ENCODE measurements at regions not wholly inside any gene's neighbourhood (a gene's known extent, or its start where the extent isn't known, plus 50 kb on each side); places are given as distances from the start of the nearest gene placed in this dataset.

DNA sequence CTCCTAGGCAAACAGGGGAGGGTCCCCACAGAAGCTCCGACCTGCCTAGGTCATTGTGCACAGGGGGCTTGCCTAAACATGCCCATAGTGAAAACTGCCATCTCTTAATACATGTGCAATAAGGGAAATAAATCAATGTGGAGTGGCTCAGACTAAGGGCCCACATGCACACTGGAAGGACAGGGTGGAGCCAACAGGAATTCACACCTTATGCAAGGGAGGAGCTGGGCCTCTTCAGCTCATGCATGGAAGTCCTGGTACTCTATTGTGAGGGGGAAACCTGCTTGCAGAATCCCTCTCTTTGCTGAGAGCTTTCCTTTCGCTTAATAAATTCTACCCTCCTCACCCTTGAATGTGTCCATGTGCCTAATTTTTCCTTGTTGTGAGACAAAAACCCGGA lies 815.8 kb downstream of the EFNA5 start:
- BruUV-seq (replicated peaks), result no TSS peak
- H4K91ac ChIP-seq (ENCODE audit: insufficient read depth, low read depth, low read length), result no peak overlapping the region
- DNase-seq (no peak), ATAC-seq (ENCODE audit: low read depth) (no peak)
- no CpG with 5 or more reads among the region's 3 CpGs for WGBS, 2 experiments (ENCODE audit: extremely low coverage in 2 of 2, insufficient read length in 1 of 2)
- no peak overlapping the region for H3K4ac ChIP-seq (ENCODE audit: low read depth, low read length)
- H2AK5ac ChIP-seq (ENCODE audit: low read depth, low read length), result no peak overlapping the region
- H3K9me3 ChIP-seq (ENCODE audit: control insufficient read depth, insufficient read depth, low read length), result no peaks in the 10 kb centered on the region
- H3K36me3 ChIP-seq (ENCODE audit: control insufficient read depth, insufficient read depth, low read length), result no peaks in the 10 kb centered on the region
- TF ChIP-seq SMC3 (IDR thresholded peaks at IDR 0.05; ENCODE audit: low read depth, low read length) (no peak), MAZ (IDR thresholded peaks at IDR 0.05; ENCODE audit: borderline replicate concordance, low read depth, low read length) (no peak), NFE2L2 (IDR thresholded peaks at IDR 0.05; ENCODE audit: low read depth, low read length) (no peak), RAD21 (IDR thresholded peaks at IDR 0.05; ENCODE audit: low read length) (no peak), RFX5 (IDR thresholded peaks at IDR 0.05; ENCODE audit: low read depth, low read length) (no peak), CEBPB (IDR thresholded peaks at IDR 0.05; ENCODE audit: low read depth, low read length) (no peak), CHD1 (IDR thresholded peaks at IDR 0.05; ENCODE audit: low read depth, low read length) (no peak), MAFK (IDR thresholded peaks at IDR 0.05; ENCODE audit: low read depth, low read length) (no peak), BHLHE40 (IDR thresholded peaks at IDR 0.05; ENCODE audit: low read depth, low read length) (no peak), MXI1 (IDR thresholded peaks at IDR 0.05; ENCODE audit: borderline replicate concordance, low read depth, low read length) (no peak), RCOR1 (IDR thresholded peaks at IDR 0.05; ENCODE audit: insufficient replicate concordance, low read length) (no peak), FOS (IDR thresholded peaks at IDR 0.05; ENCODE audit: low read depth, low read length) (no peak), POLR2A (IDR thresholded peaks at IDR 0.05; ENCODE audit: low read depth, low read length) (no peak)
- TF ChIP-seq, protein P1, sequence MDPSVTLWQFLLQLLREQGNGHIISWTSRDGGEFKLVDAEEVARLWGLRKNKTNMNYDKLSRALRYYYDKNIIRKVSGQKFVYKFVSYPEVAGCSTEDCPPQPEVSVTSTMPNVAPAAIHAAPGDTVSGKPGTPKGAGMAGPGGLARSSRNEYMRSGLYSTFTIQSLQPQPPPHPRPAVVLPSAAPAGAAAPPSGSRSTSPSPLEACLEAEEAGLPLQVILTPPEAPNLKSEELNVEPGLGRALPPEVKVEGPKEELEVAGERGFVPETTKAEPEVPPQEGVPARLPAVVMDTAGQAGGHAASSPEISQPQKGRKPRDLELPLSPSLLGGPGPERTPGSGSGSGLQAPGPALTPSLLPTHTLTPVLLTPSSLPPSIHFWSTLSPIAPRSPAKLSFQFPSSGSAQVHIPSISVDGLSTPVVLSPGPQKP (IDR thresholded peaks at IDR 0.05; ENCODE audit: borderline replicate concordance, low read depth, low read length), result no peak
- TF ChIP-seq, protein P2, sequence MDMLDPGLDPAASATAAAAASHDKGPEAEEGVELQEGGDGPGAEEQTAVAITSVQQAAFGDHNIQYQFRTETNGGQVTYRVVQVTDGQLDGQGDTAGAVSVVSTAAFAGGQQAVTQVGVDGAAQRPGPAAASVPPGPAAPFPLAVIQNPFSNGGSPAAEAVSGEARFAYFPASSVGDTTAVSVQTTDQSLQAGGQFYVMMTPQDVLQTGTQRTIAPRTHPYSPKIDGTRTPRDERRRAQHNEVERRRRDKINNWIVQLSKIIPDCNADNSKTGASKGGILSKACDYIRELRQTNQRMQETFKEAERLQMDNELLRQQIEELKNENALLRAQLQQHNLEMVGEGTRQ (IDR thresholded peaks at IDR 0.05; ENCODE audit: low read depth, low read length), result no peak
- TF ChIP-seq, protein P3, sequence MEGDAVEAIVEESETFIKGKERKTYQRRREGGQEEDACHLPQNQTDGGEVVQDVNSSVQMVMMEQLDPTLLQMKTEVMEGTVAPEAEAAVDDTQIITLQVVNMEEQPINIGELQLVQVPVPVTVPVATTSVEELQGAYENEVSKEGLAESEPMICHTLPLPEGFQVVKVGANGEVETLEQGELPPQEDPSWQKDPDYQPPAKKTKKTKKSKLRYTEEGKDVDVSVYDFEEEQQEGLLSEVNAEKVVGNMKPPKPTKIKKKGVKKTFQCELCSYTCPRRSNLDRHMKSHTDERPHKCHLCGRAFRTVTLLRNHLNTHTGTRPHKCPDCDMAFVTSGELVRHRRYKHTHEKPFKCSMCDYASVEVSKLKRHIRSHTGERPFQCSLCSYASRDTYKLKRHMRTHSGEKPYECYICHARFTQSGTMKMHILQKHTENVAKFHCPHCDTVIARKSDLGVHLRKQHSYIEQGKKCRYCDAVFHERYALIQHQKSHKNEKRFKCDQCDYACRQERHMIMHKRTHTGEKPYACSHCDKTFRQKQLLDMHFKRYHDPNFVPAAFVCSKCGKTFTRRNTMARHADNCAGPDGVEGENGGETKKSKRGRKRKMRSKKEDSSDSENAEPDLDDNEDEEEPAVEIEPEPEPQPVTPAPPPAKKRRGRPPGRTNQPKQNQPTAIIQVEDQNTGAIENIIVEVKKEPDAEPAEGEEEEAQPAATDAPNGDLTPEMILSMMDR (conservative IDR thresholded peaks at IDR 0.05; ENCODE audit: low read depth, low read length), result no peak
- H4K8ac ChIP-seq (ENCODE audit: low read depth in 2 of 2, low read length in 2 of 2), result no peak overlapping the region
- no peak overlapping the region for H2AFZ ChIP-seq (replicated peaks; ENCODE audit: low read length, poor library complexity)
- no peak overlapping the region for H3K14ac ChIP-seq (replicated peaks; ENCODE audit: low read depth, low read length)
- no peak overlapping the region for H2BK120ac ChIP-seq (ENCODE audit: low read depth, low read length)
- H3K4me2 ChIP-seq (ENCODE audit: low read depth, low read length), result no peak overlapping the region
- no peak overlapping the region for H3K27ac ChIP-seq (ENCODE audit: insufficient read depth, low read length)
- H4K20me1 ChIP-seq (ENCODE audit: insufficient read depth, low read length), result no peaks in the 10 kb centered on the region
- POLR2A ChIA-PET (ENCODE audit: unreplicated experiment), result no interaction called here
- H4K5ac ChIP-seq (ENCODE audit: low read depth, low read length), result no peak overlapping the region
- CTCF ChIA-PET, result no interaction called here
- intact Hi-C loops (cut with micrococcal nuclease), result no loop called here
- H2AK9ac ChIP-seq (replicated peaks; ENCODE audit: low read depth, low read length, poor library complexity), result no peak overlapping the region
- H3K9ac ChIP-seq (ENCODE audit: low read depth, low read length), result no peak overlapping the region
- no peak overlapping the region for H2BK15ac ChIP-seq (ENCODE audit: low read depth, low read length)
- H2BK5ac ChIP-seq (ENCODE audit: low read depth, low read length, poor library complexity, severe bottlenecking), result no peak overlapping the region
- H3K9me1 ChIP-seq (ENCODE audit: insufficient read depth, low read length), result no peaks in the 10 kb centered on the region
- in situ Hi-C loops (cut with MboI; ENCODE audit: low sequenced_read_pairs), result no loop called here
- H3K4me3 ChIP-seq (ENCODE audit: insufficient read depth, low read depth, low read length), result no peak overlapping the region
- no peak overlapping the region for H3K56ac ChIP-seq (ENCODE audit: extremely low read depth, insufficient read depth, low read length)
- dilution Hi-C loops (cut with HindIII; ENCODE audit: low sequenced_read_pairs, unreplicated experiment), result no loop called here
- H3K23ac ChIP-seq (ENCODE audit: low read depth, low read length), result no peak overlapping the region
- no peak overlapping the region for H2BK20ac ChIP-seq (ENCODE audit: low read depth, low read length)
- H3K27me3 ChIP-seq (ENCODE audit: control insufficient read depth, insufficient read depth, low read length), result no peaks in the 10 kb centered on the region
- no peaks in the 10 kb centered on the region for H3K4me1 ChIP-seq (ENCODE audit: control insufficient read depth, insufficient read depth, low read length)
- no peak overlapping the region for H3K18ac ChIP-seq (ENCODE audit: low read depth, low read length)
- no peaks in the 10 kb centered on the region for H3K79me1 ChIP-seq (ENCODE audit: low read depth in 1 of 2, low read length in 2 of 2)

Data from IMR-90 (cell line).